Neural cell (in vitro differentiated cells): ENCODE measurements at regions not wholly inside any gene's neighbourhood (a gene's known extent, or its start where the extent isn't known, plus 50 kb on each side); places are given as distances from the start of the nearest gene placed in this dataset.

ENCODE experiments used
- H2AFZ ChIP-seq: fragments of 200-600, 300-800 bp; sonication (generic), shearing (Covaris generic); 2 replicates; pipeline ENCODE4 v1.6.0; 2014; ENCODE audit warnings: low read depth, mild to moderate bottlenecking, antibody characterized with exemption, low read length, moderate library complexity
- H3F3A ChIP-seq: fragments of 200-600 bp; shearing (Covaris generic); 2 replicates; pipeline ENCODE4 v1.6.1; 2016; ENCODE audit warnings: mild to moderate bottlenecking, moderate library complexity, mixed read lengths, antibody characterized with exemption, low read length; ENCODE audit not compliant: insufficient read depth, poor library complexity, severe bottlenecking
- H3K27ac ChIP-seq: fragments of 200-600, 300-800 bp; sonication (generic), shearing (Covaris generic); 2 replicates; pipeline ENCODE4 v1.5.1; 2014; ENCODE audit warnings: mild to moderate bottlenecking, low read length, moderate library complexity
- H3K27me3 ChIP-seq: fragments of 300-800, 200-600 bp; sonication (generic), shearing (Covaris generic); 2 replicates; pipeline ENCODE4 v1.6.0; 2014; ENCODE audit warnings: mild to moderate bottlenecking, low read depth, low read length, moderate library complexity; ENCODE audit not compliant: insufficient read depth
- H3K36me3 ChIP-seq: fragments of 300-800, 200-600 bp; sonication (generic), shearing (Covaris generic); 2 replicates; pipeline ENCODE4 v1.5.1; 2014; ENCODE audit warnings: mild to moderate bottlenecking, antibody characterized with exemption, low read length, moderate library complexity; ENCODE audit not compliant: insufficient read depth
- H3K4me2 ChIP-seq: fragments of 300-800, 200-600 bp; sonication (generic), shearing (Covaris generic); 2 replicates; pipeline ENCODE4 v1.6.0; 2014; ENCODE audit warnings: mild to moderate bottlenecking, low read length
- H3K4me3 ChIP-seq: fragments of 300-800, 200-600 bp; sonication (generic), shearing (Covaris generic); 2 replicates; pipeline ENCODE4 v1.5.1; 2014; ENCODE audit warnings: mild to moderate bottlenecking, low read length, moderate library complexity
- H3K79me2 ChIP-seq: fragments of 200-600 bp; shearing (Covaris generic); replicated peaks from 2 replicates; pipeline ENCODE4 v1.6.0; 2014; ENCODE audit warnings: mild to moderate bottlenecking, low read length, moderate library complexity; ENCODE audit not compliant: insufficient read depth
- H3K9ac ChIP-seq: fragments of 300-800, 200-600 bp; sonication (generic), shearing (Covaris generic); 2 replicates; pipeline ENCODE4 v1.6.1; 2016; ENCODE audit warnings: mild to moderate bottlenecking, low read length, mixed read lengths
- H3K9me2 ChIP-seq: fragments of 200-600 bp; shearing (Covaris generic); 2 replicates; pipeline ENCODE4 v1.6.1; 2016; ENCODE audit warnings: mild to moderate bottlenecking, low read length, mixed read lengths; ENCODE audit not compliant: insufficient read depth
- H3K9me3 ChIP-seq: fragments of 200-600, 300-800 bp; sonication (generic), shearing (Covaris generic); 2 replicates; pipeline ENCODE4 v1.6.1; 2016; ENCODE audit warnings: mild to moderate bottlenecking, mixed run types, low read length, moderate library complexity, mixed read lengths
- H4K20me1 ChIP-seq: fragments of 200-600 bp; shearing (Covaris generic); 2 replicates; pipeline ENCODE4 v1.6.1; 2016; ENCODE audit warnings: mild to moderate bottlenecking, mixed run types; ENCODE audit not compliant: insufficient read depth
- EP300 ChIP-seq: fragments of 450-650 bp; conservative IDR thresholded peaks from 2 replicates; pipeline ENCODE4 v1.6.1; 2014; ENCODE audit warnings: antibody characterized with exemption, mild to moderate bottlenecking, moderate library complexity; ENCODE audit not compliant: poor library complexity, severe bottlenecking
- EZH2 ChIP-seq: fragments of 200-600, 300-800 bp; shearing (Covaris generic), sonication (generic); IDR thresholded peaks from 2 replicates; pipeline ENCODE4 v1.6.1; 2014; ENCODE audit warnings: antibody characterized with exemption, low read length, borderline replicate concordance, mild to moderate bottlenecking; ENCODE audit not compliant: insufficient read depth, poor library complexity, severe bottlenecking
- MXI1 ChIP-seq: fragments of 450-650 bp; conservative IDR thresholded peaks from 2 replicates; pipeline ENCODE4 v1.6.1; 2014; ENCODE audit warnings: antibody characterized with exemption, mild to moderate bottlenecking; ENCODE audit not compliant: poor library complexity, severe bottlenecking
- POLR2AphosphoS5 ChIP-seq: IDR thresholded peaks from 2 replicates; pipeline ENCODE4 v1.6.1; 2012
- RAD21 ChIP-seq: fragments of 450-650 bp; conservative IDR thresholded peaks from 2 replicates; pipeline ENCODE4 v1.6.1; 2014; ENCODE audit warnings: antibody characterized with exemption, mild to moderate bottlenecking, moderate library complexity
- REST ChIP-seq: IDR thresholded peaks from 2 replicates; pipeline ENCODE4 v1.6.1; 2012; ENCODE audit warnings: borderline replicate concordance
- SMC3 ChIP-seq: fragments of 450-650 bp; conservative IDR thresholded peaks from 2 replicates; pipeline ENCODE4 v1.6.1; 2014; ENCODE audit warnings: antibody characterized with exemption, mild to moderate bottlenecking, moderate library complexity; ENCODE audit not compliant: poor library complexity
- TAF1 ChIP-seq: IDR thresholded peaks from 2 replicates; pipeline ENCODE4 v1.6.1; 2012; ENCODE audit warnings: low read depth
- TF ChIP-seq, protein P1 (sequence below): fragments of 450-650 bp; IDR thresholded peaks from 2 replicates; pipeline ENCODE4 v1.5.1; 2014; ENCODE audit warnings: antibody characterized with exemption, mild to moderate bottlenecking, moderate library complexity; ENCODE audit not compliant: poor library complexity, severe bottlenecking

GRCh38 chr3:61353382-61353781, 102.1 kb upstream of the FHIT start:
- Histone ChIP-seq H3K27me3 (no peaks in the 10 kb centered on the region), H3K9me3 (no peaks in the 10 kb centered on the region), H3K36me3 (no peaks in the 10 kb centered on the region), H3K9me2 (no peaks in the 10 kb centered on the region), H3K4me3 (no peak overlapping the region), H3K4me2 (no peak overlapping the region), H3K27ac (no peak overlapping the region), H2AFZ (no peak overlapping the region), H4K20me1 (no peaks in the 10 kb centered on the region), H3K79me2 (no peaks in the 10 kb centered on the region), H3F3A (no peaks in the 10 kb centered on the region), H3K9ac (no peak overlapping the region)
- TF ChIP-seq EP300 (no peak), POLR2AphosphoS5 (no peak), REST (no peak), SMC3 (no peak), TAF1 (no peak), EZH2 (no peak), MXI1 (no peak), RAD21 (no peak)
- TF ChIP-seq, protein P1, sequence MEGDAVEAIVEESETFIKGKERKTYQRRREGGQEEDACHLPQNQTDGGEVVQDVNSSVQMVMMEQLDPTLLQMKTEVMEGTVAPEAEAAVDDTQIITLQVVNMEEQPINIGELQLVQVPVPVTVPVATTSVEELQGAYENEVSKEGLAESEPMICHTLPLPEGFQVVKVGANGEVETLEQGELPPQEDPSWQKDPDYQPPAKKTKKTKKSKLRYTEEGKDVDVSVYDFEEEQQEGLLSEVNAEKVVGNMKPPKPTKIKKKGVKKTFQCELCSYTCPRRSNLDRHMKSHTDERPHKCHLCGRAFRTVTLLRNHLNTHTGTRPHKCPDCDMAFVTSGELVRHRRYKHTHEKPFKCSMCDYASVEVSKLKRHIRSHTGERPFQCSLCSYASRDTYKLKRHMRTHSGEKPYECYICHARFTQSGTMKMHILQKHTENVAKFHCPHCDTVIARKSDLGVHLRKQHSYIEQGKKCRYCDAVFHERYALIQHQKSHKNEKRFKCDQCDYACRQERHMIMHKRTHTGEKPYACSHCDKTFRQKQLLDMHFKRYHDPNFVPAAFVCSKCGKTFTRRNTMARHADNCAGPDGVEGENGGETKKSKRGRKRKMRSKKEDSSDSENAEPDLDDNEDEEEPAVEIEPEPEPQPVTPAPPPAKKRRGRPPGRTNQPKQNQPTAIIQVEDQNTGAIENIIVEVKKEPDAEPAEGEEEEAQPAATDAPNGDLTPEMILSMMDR, result no peak

- Histone ChIP-seq H3K4me3 (no peak overlapping the region), H4K20me1 (no peaks in the 10 kb centered on the region), H3F3A (no peaks in the 10 kb centered on the region), H3K36me3 (no peaks in the 10 kb centered on the region), H2AFZ (no peak overlapping the region), H3K9ac (no peak overlapping the region), H3K4me2 (no peak overlapping the region), H3K9me2 (no peaks in the 10 kb centered on the region), H3K27ac (no peak overlapping the region), H3K79me2 (no peaks in the 10 kb centered on the region), H3K9me3 (no peaks in the 10 kb centered on the region), H3K27me3 (no peaks in the 10 kb centered on the region)
- TF ChIP-seq POLR2AphosphoS5 (no peak), EZH2 (no peak), TAF1 (no peak), MXI1 (no peak), RAD21 (no peak), EP300 (no peak), SMC3 (no peak), REST (no peak)
- TF ChIP-seq, protein P1, result no peak
These were observed 103.4 kb upstream of the FHIT start for GRCh38 chr3:61354604-61355003.
